ENCODE measurements at regions not wholly inside any gene's neighbourhood (a gene's known extent, or its start where the extent isn't known, plus 50 kb on each side); places are given as distances from the start of the nearest gene placed in this dataset.
"Not testable (repeated sequence)": the region's sequence is repeated elsewhere in the genome, so short reads cannot be mapped to it uniquely, and the experiment has no call there.

- no peak for DNase-seq (ENCODE audit: low spot score)
Measured at GRCh38 chr4:152063621-152064240, 302.9 kb upstream of the GATB start.

- no peak for DNase-seq (ENCODE audit: low spot score)
Measured at GRCh38 chr4:152062936-152063620, 302.3 kb upstream of the GATB start.

- DNase-seq (ENCODE audit: low spot score), result no peak
Measured at GRCh38 chr4:152054731-152055130, 293.9 kb upstream of the GATB start.

GRCh38 chr4:152052451-152053057 is 291.7 kb upstream of the GATB start:
- DNase-seq (ENCODE audit: low spot score), result no peak

DNA sequence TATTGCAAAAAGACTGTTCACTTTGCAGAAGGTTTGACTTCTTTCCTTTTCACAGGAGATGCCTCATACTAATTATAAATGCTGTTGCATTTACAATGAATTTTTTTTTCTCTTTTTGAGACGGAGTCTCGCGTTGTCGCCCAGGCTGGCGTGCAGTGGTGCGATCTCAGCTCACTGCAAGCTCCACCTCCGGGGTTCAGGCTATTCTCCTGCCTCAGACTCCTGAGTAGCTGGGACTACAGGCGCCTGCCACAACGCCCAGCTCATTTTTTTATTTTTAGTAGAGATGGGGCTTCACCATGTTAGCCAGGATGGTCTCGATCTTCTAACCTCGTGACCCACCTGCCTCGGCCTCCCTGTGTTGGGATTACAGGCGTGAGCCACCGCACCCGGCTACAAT is 290.5 kb upstream of the GATB start:
- DNase-seq (ENCODE audit: low spot score), result not testable (repeated sequence)

DNA sequence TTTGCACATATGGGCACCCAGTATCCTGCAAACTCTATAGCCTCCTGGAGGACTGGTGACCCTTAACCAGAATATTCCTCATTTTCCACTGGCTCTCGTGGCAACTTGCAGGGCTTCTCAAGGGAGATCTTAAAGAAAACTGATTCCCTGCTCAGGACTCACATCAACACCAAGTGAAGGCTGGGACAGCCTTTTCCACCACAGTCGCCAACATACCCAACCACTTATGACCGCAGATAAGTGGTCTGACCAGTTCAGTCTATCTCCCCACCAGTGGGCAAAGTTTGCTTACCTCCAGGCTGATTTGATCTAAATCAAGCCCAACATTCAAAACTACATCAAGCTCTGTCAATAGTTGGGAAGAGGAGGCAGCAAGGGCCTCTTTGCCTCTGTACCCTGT is 289.3 kb upstream of the GATB start:
- DNase-seq (ENCODE audit: low spot score), result no peak

DNA sequence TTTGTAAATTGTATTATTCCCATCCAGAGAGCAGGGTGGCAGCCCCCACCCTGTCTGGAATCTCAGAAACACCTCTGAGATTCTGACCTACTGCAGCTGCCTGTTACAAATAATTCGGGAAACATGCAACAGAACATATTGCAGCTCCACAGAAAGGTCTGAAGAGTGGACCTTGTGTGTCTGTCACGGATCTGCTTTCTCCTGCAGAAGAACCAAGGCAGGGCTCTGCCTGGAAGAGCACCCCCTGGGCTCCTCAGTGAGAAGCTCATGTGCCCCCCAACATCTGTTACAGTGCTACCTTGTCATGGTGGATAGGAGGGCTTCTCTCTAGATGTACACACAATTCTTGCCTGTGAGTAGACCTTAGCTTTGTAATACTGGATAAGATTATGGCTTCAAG is 286.6 kb upstream of the GATB start:
- no peak for DNase-seq (ENCODE audit: low spot score)

GRCh38 chr4:152045807-152046571 is 285.2 kb upstream of the GATB start:
- peak; percentile 45 for DNase-seq (ENCODE audit: low spot score)

DNA sequence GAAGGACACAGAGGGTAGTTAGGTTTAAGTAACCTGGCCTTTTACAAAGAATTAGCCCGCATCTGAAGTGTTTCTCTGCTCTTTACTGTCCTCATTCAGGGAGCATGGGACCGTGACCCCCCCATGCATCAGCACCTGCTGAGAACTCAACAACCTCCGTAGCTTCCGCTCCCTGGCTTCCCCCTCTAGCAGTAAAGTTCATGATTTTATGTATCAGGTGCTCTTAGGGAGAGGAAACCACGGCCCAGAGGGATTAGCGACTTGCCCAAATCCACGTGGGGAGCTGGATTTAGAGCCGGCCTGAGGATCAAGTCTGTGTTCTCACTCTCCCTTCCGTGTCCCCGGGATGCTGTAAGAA is 284.6 kb upstream of the GATB start:
- peak; percentile 38 for DNase-seq (ENCODE audit: low spot score)

- no peak for DNase-seq (ENCODE audit: low spot score)
Measured at GRCh38 chr4:152044331-152045036, 283.7 kb upstream of the GATB start.

- DNase-seq (ENCODE audit: low spot score), result no peak
Measured at GRCh38 chr4:152041295-152041694, 280.5 kb upstream of the GATB start.

GRCh38 chr4:152039691-152040090 is 278.9 kb upstream of the GATB start:
- no peak for DNase-seq (ENCODE audit: low spot score)

GRCh38 chr4:152039023-152039481 is 278.2 kb upstream of the GATB start:
- no peak for DNase-seq (ENCODE audit: low spot score)

- DNase-seq (ENCODE audit: low spot score), result no peak
Measured at GRCh38 chr4:152038238-152038637, 277.4 kb upstream of the GATB start.

DNA sequence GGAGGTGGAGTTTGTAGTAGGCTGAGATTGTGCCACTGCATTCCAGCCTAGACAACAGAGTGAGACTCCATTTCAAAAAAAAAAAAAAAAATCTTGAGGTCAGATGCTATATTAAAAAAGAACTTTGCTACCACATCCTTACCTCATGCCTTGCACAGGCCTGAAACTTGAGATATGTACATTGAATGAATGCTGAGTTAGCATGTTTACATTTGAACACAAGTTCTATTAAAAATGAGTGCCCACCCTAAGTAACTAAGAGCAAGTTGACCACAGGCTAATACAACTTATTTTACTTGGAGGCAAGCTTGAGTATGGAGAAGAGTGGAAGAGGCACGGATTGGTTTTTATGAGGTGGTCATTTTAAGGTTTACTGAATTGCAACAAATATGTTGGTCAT is 276.6 kb upstream of the GATB start:
- no peak for DNase-seq (ENCODE audit: low spot score)

GRCh38 chr4:152033621-152034020 is 272.8 kb upstream of the GATB start:
- no peak for DNase-seq (ENCODE audit: low spot score)

DNA sequence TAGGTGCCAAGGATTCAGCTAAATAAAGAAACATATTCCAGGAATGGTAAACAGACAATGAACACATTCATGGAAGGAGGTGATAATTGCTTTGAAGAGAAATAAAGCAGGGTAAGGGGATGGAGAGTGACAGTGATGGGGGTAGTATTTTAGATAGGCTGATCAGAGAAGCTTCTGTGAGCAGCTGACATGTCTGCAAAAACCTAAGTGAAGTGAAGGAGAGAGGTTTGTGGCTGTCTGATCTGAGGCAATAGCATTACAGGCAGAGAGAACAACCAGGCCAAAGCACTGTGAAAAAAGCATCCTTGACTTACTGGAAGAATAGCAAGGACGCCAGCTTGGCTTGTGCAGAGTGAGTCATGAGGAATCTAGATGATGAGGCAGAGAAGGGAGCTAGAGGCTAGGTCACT is 271.9 kb upstream of the GATB start:
- no peak for DNase-seq (ENCODE audit: low spot score)

GRCh38 chr4:152029631-152030030 is 268.8 kb upstream of the GATB start:
- DNase-seq (ENCODE audit: low spot score), result no peak

GRCh38 chr4:152028131-152028530 is 267.3 kb upstream of the GATB start:
- DNase-seq (ENCODE audit: low spot score), result no peak

GRCh38 chr4:152024881-152025280 is 264.1 kb upstream of the GATB start:
- DNase-seq (ENCODE audit: low spot score), result no peak

DNA sequence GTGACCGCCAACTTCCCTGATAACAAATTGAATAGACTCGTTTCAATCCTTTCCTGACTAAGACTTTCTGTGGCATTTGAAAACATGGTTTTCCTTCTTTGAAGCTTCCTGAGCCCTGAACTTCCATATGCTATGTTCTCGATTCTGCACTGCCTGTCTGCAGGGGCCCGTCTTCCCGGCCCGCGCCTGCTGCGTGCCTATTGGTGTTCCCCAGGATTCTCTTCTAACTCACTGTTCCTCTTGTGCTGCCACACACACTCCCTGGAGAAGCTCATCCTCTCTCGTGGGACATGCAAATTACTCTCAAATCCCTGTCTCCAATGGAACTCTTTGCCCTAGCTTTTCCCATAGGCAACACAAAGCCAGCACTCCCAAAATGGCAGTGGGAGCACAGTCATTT is 262.9 kb upstream of the GATB start:
- no peak for DNase-seq (ENCODE audit: low spot score)

DNA sequence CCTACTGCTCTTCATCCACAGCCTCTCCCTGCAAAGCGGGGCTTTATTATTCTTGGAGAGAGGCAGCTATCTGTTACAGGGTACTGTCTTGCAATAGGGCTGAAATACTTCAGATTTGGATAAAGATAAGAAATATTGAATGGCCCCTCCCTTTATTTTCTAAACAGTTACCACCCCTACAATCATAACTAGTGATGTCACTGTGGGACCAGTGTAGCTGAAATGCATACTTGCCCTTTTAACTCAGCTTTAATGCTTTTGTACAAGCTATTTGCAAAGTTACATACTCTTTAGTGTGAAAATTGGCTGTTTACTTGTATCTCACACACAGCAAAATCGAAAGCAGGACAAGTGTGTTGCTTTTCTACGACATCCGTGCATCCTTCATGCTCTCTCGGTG is 261.7 kb upstream of the GATB start:
- no peak for DNase-seq (ENCODE audit: low spot score)

Measured in germinal center (tissue), 1 donor.